ENCODE measurements at regions not wholly inside any gene's neighbourhood (a gene's known extent, or its start where the extent isn't known, plus 50 kb on each side); places are given as distances from the start of the nearest gene placed in this dataset.
A peak's percentile ranks its signal among the peaks of the same experiment; 100 is the strongest.

- TF ChIP-seq CTCF (IDR thresholded peaks at IDR 0.05): no peak
Observed at GRCh38 chr7:109062798-109063197, 493.1 kb downstream of the DNAJB9 start.

- TF ChIP-seq CTCF (IDR thresholded peaks at IDR 0.05): no peak
Observed at GRCh38 chr7:109073543-109073942, 503.9 kb downstream of the DNAJB9 start.

- no peak for TF ChIP-seq CTCF (IDR thresholded peaks at IDR 0.05)
Observed at GRCh38 chr7:109076396-109076972, 506.8 kb downstream of the DNAJB9 start.

- no peak for TF ChIP-seq CTCF (IDR thresholded peaks at IDR 0.05)
Observed at GRCh38 chr7:109091042-109091441, 521.4 kb downstream of the DNAJB9 start.

- peak; percentile 46 for TF ChIP-seq CTCF (IDR thresholded peaks at IDR 0.05)
Observed at GRCh38 chr7:109092268-109092667, 522.6 kb downstream of the DNAJB9 start.

- no peak for TF ChIP-seq CTCF (IDR thresholded peaks at IDR 0.05)
Observed at GRCh38 chr7:109101332-109101731, 531.7 kb downstream of the DNAJB9 start.

- no peak for TF ChIP-seq CTCF (IDR thresholded peaks at IDR 0.05)
Observed at GRCh38 chr7:109109558-109109957, 539.9 kb downstream of the DNAJB9 start.

- TF ChIP-seq CTCF (IDR thresholded peaks at IDR 0.05): no peak
Observed at GRCh38 chr7:109111086-109111485, 541.4 kb downstream of the DNAJB9 start.

Data from LNCAP (cell line).